ENCODE measurements at regions not wholly inside any gene's neighbourhood (a gene's known extent, or its start where the extent isn't known, plus 50 kb on each side); places are given as distances from the start of the nearest gene placed in this dataset.
A peak's percentile ranks its signal among the peaks of the same experiment; 100 is the strongest.

DNA sequence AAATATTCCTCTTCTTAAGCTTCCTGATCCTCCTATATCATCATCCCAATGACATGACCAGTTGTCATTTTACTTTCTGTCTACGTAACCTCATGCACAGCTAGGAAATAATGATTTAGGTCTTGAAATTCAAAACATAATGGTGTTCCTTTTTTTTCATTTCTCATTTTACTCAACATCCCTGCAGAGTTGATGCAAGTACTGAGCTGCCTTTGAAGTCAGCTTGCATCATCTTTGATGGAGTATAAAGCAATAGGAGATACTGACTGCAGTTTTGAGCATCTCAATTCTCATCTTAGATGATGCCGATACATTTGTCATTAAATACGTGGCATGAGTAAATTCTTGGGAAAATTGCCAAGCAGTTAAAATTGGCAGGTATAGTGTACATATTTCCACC lies 346.1 kb downstream of the ZIC1 start:
- DNase-seq (ENCODE audit: low read depth, low spot score) = no peak

DNA sequence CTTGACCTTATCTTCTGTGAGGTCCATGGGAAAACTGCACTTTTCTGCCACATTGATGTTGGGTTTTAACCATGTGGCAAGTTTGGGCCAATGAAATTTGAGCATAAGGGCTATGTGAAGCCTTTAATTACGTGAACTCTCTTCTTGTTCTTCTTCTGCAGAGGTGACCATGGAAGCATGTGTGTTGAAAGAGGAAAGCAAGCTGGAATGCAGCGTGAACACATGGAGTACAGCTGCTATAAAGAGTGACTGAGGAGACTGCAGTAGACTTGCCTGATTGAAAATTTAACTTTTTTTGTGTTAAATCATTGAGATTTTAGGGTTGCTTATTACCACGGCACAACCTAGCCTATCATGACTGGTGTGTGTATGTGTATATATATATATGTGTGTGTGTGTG lies 347.3 kb downstream of the ZIC1 start:
- DNase-seq (ENCODE audit: low read depth, low spot score) = no peak

DNA sequence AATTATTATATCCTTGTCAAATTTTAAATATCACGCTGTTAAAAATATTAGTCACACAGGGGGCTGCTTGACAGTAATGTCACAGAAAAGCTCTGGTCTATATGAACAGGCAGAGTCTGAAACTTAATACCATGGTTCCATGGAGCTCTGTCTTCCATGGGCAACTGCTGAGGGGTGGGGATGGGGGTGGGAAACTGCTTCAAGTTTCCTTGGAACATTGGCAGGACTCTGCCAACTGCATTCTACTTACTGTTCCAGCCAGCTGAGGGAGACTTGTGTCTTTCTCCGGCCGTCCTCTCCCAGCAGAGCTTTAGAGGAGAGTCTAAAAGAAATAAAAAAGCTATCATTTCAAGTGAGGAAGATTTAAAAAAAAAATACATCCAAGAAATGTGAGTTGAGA lies 348.7 kb downstream of the ZIC1 start:
- no peak for DNase-seq (ENCODE audit: low read depth, low spot score)

DNA sequence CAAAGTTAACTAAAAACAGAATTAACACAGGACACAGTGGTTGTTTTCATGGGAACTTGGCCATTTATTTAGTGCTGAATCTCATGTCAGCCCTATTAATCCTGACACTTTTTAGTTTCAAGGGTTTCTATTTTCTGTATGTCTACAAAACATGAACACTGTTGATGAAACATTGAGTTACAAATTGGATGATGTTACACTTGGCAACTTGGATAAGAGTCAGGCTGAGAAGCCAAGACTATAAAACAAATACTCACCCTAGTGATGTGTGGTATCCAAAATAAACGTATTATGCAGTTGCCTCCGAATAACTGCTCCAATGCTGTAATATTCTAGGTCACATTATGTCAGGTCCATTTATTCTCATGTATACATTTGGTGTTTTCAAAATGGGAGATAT lies 349.6 kb downstream of the ZIC1 start:
- DNase-seq (ENCODE audit: low read depth, low spot score) = no peak

DNA sequence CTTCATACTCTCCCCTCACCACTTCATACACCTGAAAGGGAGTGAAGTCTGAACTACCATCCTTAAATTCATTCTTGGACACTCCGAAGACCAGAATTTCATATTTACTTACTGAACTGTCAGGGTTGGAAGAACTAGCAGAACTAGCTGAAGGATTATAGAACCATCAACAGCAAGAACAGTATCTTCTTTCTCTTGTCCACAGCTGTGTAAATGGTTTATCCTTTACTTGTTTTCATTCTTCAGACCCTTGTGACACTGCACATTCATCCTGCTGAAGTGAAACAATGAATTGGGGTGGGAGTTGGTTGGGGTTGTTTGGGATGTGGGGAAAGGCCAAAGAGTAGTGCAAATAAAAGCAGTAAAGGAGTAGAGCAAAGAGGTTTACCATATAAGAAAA lies 350.9 kb downstream of the ZIC1 start:
- no peak for DNase-seq (ENCODE audit: low read depth, low spot score)

DNA sequence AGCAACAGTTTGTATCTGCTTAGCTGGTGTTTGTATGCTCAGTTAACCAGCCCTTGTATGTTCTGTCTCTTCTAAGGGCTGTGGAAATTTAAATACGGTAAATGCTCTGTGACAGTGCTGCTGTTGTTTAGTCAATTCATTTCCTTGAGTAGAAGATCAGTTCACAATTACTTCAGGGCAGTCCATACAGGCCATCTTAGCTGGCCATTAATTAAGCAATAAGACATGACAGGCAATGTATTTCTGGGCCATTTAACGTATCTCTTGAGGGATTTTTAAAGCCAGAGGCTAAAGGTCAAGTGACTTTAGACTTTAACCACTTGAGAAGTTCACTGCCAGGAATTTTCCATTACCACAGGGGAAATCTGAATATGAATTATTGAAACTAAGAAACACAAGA lies 351.8 kb downstream of the ZIC1 start:
- DNase-seq (ENCODE audit: low read depth, low spot score) = no peak

DNA sequence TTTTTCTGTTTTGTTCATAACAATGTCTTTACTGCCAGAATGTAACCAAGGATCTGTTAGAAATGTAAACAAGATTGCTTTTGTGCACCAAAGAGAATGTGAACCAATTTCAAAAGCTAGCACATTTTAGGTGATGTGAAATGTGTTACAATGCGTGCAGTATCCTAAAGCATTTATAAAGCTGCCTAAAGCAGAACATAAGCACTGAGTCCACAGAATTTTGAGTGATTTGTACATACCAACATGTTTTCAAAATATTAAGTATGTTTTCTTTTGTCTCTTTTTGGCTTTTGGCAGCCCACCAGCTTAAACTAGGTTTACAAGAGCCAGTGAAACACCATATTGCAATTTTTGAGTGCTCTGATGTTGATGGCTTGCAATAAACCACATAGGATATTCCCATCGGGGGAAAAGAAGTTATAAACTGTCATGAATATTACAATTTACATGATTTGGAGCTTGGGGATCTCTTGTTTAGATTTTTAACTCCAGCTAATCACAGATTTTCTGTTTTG lies 364.0 kb downstream of the ZIC1 start:
- no peak for DNase-seq (ENCODE audit: low read depth, low spot score)

DNA sequence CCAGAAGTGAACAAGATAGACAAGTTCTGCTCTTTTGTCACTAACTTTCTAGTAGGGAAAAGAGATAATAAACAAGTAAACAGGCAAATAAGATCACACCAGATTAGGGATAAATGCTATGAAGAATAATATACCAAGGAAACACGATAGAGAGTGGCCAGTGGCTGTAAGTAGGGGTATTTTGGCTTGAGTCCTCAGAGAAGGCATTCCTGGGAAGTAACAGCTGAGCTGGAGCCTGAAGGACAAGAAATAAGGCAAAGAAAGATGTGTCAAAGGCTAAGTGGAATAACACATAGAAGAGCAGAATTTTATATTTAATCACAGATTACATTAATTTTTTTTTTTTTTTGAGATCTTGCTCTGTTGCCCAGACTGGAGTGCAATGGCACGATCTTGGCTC lies 366.2 kb downstream of the ZIC1 start:
- no peak for DNase-seq (ENCODE audit: low read depth, low spot score)

DNA sequence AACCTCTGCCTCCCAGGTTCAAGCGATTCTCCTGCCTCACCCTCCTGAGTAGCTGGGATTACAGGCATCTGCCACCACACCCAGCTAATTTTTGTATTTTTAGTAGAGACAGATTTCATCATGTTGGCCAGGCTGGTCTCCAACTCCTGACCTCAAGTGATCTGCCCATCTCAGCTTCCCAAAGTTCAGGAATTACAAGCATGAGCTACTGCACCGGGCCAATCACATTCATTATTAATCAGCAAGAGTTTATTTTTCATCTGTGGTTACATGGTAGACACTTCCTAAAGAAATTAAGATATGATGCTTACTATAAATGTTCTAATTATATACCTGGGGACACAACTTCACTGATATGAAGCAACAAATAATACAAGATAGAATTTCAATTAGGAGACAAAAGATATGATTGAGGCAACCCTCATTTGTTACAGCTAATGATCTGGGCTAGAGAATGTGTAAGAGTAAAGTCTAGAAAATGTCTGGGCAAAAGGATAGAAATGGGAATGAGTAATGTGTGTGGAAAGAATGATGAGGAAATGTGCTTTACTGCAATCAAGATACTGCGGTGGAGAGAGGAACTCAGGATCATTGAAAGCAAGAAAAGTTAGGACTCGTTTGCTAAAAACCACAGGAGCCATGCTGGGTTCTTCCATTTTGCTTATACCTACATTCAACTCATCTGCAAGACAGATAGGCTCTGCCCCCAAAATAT lies 366.8 kb downstream of the ZIC1 start:
- DNase-seq (ENCODE audit: low read depth, low spot score) = no peak

DNA sequence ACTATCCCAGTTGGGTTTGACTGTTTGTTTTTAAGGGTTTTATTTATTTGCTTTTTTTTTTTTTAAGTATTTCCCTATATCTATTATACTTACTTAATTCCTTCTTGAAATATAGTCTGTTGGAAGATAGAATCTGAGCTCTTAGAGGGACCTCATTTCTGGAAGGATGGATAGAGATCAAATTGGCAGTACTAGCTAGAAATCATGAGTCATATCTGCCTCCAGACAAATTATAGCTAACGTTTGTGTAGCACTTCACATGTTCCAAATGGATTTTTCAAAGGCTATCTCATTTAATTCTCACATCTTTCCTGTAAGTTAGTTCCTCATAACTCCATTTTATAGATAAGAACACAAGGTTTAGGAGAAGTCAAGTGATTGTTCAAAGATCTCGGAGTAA lies 384.7 kb downstream of the ZIC1 start:
- DNase-seq (ENCODE audit: low read depth, low spot score) = no peak

DNA sequence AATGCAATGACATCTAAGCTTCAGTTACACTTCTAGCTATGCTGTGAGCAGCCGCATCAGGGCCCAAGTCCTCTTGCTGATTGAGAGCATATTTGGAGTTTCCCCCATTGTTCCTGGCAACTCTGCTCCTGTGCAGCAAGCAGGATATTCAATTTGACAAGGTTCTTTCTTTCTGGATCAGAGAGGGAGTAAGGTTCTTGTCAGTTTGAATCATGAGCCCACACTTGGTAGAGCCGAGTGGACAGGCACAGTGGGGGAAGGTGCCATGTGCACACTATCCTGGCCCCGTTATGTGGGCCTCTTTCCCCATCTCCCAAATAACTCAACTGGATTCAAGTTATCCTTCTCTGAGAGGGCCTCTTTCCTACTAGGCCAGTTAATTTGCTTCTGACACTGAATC lies 385.4 kb downstream of the ZIC1 start:
- DNase-seq (ENCODE audit: low read depth, low spot score) = no peak

DNA sequence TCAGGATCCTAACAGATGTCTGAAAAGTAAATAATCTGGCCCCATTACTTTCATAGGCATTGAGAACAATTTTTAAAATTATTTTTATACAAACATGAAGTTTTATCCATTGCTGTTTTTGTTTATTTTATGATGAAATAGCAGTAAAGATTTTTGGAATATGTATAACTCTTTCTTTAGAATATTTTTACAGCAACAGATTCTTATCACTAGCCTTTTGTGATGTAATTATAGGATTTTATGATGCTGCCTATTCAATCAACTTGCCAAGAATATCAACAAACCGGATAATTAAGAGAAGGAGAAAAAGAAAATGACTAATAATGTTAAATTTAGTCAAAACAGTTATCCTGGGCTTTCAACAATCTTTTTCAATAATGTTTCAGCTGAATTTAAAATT lies 386.3 kb downstream of the ZIC1 start:
- no peak for DNase-seq (ENCODE audit: low read depth, low spot score)

DNA sequence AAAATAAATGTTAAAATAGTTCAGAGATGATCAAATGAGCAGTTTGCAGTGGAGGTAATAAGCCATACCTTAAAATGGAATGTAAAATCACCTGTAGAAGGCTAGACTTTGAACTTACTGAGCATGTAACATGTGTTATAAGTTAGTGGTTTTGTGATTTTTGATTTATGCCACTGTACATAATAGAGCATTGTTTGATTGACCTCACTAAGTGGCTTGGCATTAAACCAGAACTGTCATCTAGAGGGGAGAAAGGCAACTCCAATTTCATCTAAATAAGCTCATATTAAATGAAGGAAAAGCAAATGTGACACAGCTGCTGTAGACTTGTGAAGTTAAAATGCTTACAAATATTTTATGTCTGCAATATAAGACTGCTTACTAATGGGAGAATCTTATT lies 387.9 kb downstream of the ZIC1 start:
- DNase-seq (ENCODE audit: low read depth, low spot score) = no peak

DNA sequence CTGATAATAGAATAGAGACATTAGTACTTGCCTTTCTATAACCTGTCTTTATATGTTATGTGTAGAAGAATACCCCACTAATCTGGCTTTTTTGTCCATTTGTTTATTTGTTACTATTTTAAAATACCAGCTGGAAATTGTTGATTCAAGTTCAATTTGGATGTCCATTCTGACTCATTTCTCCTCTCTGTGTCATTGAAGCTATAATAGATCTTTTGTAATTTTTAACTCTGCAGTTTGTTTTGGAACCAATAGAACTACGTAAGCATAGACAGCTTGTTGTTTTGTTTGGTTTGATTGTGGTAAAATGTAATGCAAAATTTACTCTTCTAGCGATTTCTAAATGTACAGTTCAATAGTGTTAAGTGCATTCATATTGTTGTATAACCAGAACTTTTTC lies 390.4 kb downstream of the ZIC1 start:
- DNase-seq (ENCODE audit: low read depth, low spot score) = no peak

DNA sequence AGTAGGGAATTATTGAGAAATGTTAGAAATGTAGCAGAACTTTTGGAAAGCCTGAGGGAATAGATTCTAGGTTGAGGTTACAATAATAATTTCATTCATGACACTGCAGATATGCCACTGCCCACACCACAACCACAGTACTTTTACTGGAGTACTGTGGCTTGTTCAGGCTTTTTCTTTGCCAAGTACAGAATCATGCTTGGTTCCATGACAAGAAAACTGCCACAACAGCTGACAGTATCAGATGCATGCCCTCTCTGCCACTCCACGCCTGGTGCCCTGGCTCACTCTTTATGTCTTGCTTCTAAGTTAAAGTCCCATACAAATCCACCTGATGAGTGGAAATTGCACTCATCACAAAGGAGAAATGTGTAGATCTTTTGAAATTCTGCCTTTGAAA lies 398.6 kb downstream of the ZIC1 start:
- DNase-seq (ENCODE audit: low read depth, low spot score) = no peak

DNA sequence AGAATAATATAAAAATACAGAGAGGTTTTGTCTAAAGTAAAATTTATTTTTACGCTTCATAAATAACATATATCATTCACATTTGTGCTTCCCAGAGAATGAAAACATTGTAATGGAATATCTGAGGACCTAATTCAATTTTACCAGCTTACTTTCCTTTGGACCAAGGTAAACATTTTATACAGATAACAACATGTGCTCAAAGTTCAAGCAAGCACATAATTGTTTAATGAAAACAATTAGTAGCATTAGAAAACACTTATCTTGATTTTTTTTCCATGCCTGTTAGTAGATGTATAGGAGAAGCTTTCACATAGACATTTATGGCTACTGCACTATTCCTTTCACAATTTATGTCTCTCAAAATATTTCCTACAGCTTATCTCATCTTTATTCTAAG lies 400.0 kb downstream of the ZIC1 start:
- no peak for DNase-seq (ENCODE audit: low read depth, low spot score)

DNA sequence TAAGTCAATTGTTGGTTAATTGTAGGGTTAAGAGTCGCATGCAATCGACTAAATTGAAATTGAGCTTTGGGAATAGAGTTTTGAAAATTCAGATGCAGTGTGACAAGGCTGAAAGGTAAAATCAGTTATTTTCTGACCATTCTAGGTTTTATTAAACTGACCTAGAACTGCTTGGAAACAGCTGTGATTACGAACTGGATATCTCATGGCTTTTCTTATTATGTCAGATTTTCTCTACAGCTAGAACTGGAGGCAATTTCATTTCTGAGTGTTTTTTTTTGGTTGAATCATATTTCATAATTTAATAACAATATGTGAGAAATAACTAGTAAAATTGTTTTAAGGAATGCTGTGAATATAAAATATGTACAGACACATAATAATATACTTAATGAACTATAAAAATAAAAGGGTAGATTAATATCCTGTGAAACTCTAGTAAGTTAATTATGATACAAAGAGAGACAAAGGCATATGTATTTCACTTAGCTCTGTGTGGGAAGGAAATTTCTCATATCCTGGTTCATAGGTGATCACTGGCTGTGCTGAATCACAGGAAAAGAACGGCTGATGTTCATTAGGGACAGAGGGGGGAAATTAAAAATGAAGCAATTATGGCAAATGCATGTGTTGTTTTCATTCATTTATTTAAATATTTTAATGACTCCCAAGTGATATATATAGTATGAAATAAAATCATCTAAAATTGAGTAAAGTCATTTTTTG lies 403.2 kb downstream of the ZIC1 start:
- DNase-seq (ENCODE audit: low read depth, low spot score) = no peak

DNA sequence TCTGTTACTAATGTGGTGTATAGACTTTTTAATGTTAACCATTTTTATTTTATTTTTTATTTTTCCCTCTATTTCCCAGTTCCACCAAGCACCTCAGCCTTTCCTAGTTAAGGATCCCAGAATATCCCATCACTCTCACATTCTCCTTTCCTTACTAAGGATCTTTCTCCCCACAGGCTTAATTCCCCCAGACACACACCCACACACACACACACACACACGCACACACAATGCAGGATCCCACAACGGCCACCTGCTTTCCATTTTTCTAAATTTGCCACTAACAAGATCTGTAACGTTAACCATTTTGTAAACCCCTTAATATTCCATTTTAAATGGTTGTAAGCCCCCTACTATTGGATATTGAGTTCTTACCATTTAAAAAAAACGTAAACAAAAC lies 404.1 kb downstream of the ZIC1 start:
- no peak for DNase-seq (ENCODE audit: low read depth, low spot score)

DNA sequence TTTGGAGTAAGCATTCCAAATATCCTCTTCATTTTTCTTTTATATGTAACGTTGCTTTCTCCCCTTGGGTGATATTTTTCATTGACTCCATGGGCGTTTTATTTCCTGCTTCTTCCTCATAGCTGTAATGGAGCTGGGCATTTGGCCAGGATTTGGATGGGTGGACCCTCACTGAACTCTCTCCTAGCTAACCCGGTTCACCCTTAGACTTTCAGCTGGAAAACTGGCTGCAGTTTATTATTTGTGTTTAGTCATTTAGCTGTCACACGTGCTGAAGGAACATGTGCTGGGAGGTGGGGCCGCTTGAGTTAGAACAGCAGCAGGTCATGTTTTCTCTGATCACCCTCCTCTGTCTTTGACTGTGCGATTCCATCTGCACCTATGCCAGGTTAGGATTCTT lies 407.6 kb downstream of the ZIC1 start:
- DNase-seq (ENCODE audit: low read depth, low spot score) = no peak

DNA sequence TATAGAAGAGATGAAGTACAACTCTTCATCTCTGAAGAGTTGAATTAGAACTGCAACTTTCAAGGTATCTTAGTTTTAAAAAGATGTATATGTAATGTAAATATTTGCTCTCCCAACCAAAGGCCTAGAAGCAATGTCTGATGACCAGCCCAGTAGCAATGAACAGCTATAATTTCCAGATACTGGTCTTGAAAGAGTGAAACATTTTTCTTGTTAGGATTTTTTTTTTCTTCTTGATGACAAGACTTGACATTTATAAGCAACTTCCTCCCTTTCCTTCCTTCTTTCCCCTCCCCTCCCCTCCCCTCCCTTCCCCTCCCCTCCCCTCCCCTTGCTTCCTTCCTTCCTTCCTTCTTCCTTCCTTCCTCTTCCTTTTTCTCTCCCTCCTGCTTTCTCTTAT lies 423.4 kb downstream of the ZIC1 start:
- DNase-seq (ENCODE audit: low read depth, low spot score) = no peak

DNA sequence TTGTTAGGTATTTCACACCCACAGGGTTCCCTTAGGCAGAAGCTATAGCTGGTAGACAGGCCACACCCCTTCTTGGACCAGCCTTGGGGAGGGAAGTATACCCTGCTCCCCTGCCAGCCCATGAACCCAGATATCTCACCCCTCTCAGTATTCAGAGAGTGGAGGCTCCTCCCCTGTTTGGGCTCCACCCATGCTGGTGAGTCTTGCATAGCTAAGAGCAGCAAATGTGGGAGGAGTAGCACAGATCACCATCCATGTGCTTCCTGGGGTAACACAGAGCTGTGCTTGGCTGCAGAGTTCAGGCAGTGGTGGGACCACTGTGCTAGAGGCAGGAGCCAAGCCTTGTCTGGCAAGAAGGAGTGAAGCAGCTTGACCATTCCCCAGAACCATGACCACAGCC lies 427.2 kb downstream of the ZIC1 start:
- DNase-seq (ENCODE audit: low read depth, low spot score) = no peak

DNA sequence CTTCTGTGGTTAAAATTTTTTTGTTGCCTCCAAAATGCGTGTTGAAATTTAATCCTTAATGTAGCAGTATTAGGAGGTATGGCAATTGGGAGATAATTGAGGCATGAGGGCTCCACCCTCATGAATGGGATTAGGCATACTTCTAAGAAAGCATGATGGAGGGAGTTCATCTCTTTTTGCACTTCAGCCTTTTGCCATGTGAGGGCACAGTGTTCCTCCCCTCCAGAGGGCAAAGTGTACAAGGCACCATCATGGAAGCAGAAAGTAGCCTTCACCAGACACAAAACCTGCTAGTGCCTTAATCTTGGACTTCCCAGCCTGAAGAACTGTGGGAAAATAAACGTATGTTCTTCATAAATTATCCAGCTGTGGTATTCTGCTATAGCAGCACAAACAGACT lies 429.5 kb downstream of the ZIC1 start:
- peak; percentile 11 for DNase-seq (ENCODE audit: low read depth, low spot score)

DNA sequence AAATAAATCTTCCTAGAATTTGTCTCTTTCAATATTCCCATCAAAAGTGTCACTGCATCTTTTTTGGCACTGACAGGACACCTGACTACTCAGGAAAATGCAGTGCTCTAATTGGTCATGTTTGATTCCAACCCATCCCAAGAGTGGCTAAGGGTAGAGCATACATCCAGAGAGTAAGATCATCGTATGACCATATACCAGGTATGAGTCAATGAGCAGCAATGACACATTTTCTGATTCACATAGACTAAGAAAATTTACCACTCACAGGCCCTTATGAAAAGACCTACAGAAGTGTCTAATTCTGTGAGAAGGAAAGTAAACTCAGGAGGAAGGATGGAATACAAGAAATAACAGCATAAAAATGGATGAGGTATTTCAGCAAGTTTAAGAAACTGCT lies 434.2 kb downstream of the ZIC1 start:
- no peak for DNase-seq (ENCODE audit: low read depth, low spot score)

Data from ELF-1 (cell line).